SK-N-SH (cell line): ENCODE measurements at regions not wholly inside any gene's neighbourhood (a gene's known extent, or its start where the extent isn't known, plus 50 kb on each side); places are given as distances from the start of the nearest gene placed in this dataset.
A peak's percentile ranks its signal among the peaks of the same experiment; 100 is the strongest.

ENCODE experiments used
- CTCF ChIA-PET: fragments of 300-600, 350-600 bp; formaldehyde crosslinking; extraction: SDS; loops from one replicate; lab custom pipeline; 2021; lab: Yijun Ruan, JAX
- POLR2A ChIA-PET: fragments of 350-600 bp; sonication (Branson Sonifier 250); formaldehyde crosslinking; extraction: SDS; loops from one replicate; lab custom pipeline; 2020; ENCODE audit warnings: antibody characterized with exemption, inconsistent platforms; lab: Yijun Ruan, JAX
- DNase-seq: peaks from one replicate; pipeline ENCODE4 v3.0.0; 2012
- H2AFZ ChIP-seq: fragments of 200-600 bp; sonication (generic); 2 replicates; pipeline ENCODE4 v1.8.1; 2016; ENCODE audit warnings: antibody characterized with exemption, mild to moderate bottlenecking, low read depth
- H3F3A ChIP-seq: fragments of 200-600 bp; sonication (generic); replicated peaks from 2 replicates; pipeline ENCODE3; 2016; ENCODE audit warnings: antibody characterized with exemption, mild to moderate bottlenecking; ENCODE audit not compliant: insufficient read depth
- H3K27ac ChIP-seq, 2 experiments: fragments of 200-500 bp in 1 of 2; fragments of 200-600 bp in 1 of 2; sonication (Bioruptor generic) in 1 of 2; sonication (generic), shearing (Covaris generic) in 1 of 2; 2 replicates each; pipeline versions ENCODE4 v1.5.1 to v1.6.1; 2014 to 2016; ENCODE audit warnings: low read depth in 2 of 2, inconsistent platforms in 1 of 2, low read length in 1 of 2, mild to moderate bottlenecking in 1 of 2, mixed read lengths in 1 of 2
- H3K27me3 ChIP-seq: fragments of 200-600 bp; sonication (generic), shearing (Covaris generic); 2 replicates; pipeline ENCODE4 v1.6.1; 2016; ENCODE audit warnings: mixed run types; ENCODE audit not compliant: insufficient read depth
- H3K36me3 ChIP-seq, 2 experiments: fragments of 200-500 bp in 1 of 2; fragments of 200-600 bp in 1 of 2; sonication (Bioruptor generic) in 1 of 2; sonication (generic) in 1 of 2; replicated peaks in 1 of 2; 2 replicates each; pipeline versions ENCODE3 to v1.5.1; 2014 to 2016; ENCODE audit warnings: low read length in 1 of 2, mild to moderate bottlenecking in 1 of 2; ENCODE audit not compliant: insufficient read depth in 2 of 2, control insufficient read depth in 1 of 2
- H3K4me1 ChIP-seq, 2 experiments: fragments of 200-500 bp in 1 of 2; fragments of 200-600 bp in 1 of 2; sonication (Bioruptor generic) in 1 of 2; sonication (generic), shearing (Covaris generic) in 1 of 2; 2 replicates each; pipeline versions ENCODE4 v1.5.1 to v1.6.1; 2014 to 2016; ENCODE audit warnings: low read depth in 1 of 2, low read length in 1 of 2, mixed run types in 1 of 2; ENCODE audit not compliant: insufficient read depth in 2 of 2, control insufficient read depth in 1 of 2
- H3K4me2 ChIP-seq: fragments of 200-600 bp; sonication (generic), shearing (Covaris generic); 2 replicates; pipeline ENCODE4 v1.6.1; 2017; ENCODE audit warnings: mixed run types
- H3K4me3 ChIP-seq, 2 experiments: fragments of 200-500 bp in 1 of 2; fragments of 200-600 bp in 1 of 2; sonication (Bioruptor generic) in 1 of 2; sonication (generic), shearing (Covaris generic) in 1 of 2; 2 replicates each; pipeline versions ENCODE4 v1.5.1 to v1.8.1; 2014 to 2016; ENCODE audit warnings: low read depth in 2 of 2, inconsistent platforms in 1 of 2, low read length in 1 of 2, mild to moderate bottlenecking in 1 of 2, mixed read lengths in 1 of 2, moderate library complexity in 1 of 2
- H3K79me2 ChIP-seq: fragments of 200-600 bp; sonication (generic); 2 replicates; pipeline ENCODE4 v1.8.1; 2017; ENCODE audit warnings: mild to moderate bottlenecking; ENCODE audit not compliant: insufficient read depth
- H3K9ac ChIP-seq: fragments of 200-600 bp; sonication (generic); 2 replicates; pipeline ENCODE4 v1.6.1; 2017; ENCODE audit warnings: mixed run types
- H3K9me2 ChIP-seq: fragments of 200-600 bp; sonication (generic); 2 replicates; pipeline ENCODE4 v1.6.1; 2017; ENCODE audit warnings: mixed run types
- H3K9me3 ChIP-seq: fragments of 200-600 bp; sonication (generic); 2 replicates; pipeline ENCODE4 v1.6.1; 2017; ENCODE audit warnings: mixed run types, mild to moderate bottlenecking, moderate library complexity
- H4K20me1 ChIP-seq: fragments of 200-600 bp; sonication (generic); 2 replicates; pipeline ENCODE4 v1.6.1; 2017; ENCODE audit warnings: mild to moderate bottlenecking, mixed run types; ENCODE audit not compliant: insufficient read depth
- CHD2 ChIP-seq: fragments of 150-350 bp; IDR thresholded peaks from 2 replicates; pipeline ENCODE4 v1.6.1; 2018; ENCODE audit warnings: low read length; ENCODE audit not compliant: partially characterized antibody
- CTCF ChIP-seq: fragments of 200-600 bp; sonication (generic); IDR thresholded peaks from 2 replicates; pipeline ENCODE4 v1.6.1; 2017; ENCODE audit warnings: antibody characterized with exemption, mild to moderate bottlenecking, moderate library complexity
- FOSL2 ChIP-seq: IDR thresholded peaks from 2 replicates; pipeline ENCODE4 v1.4.0; 2012; ENCODE audit warnings: low read depth, mild to moderate bottlenecking, moderate library complexity, borderline replicate concordance
- REST ChIP-seq: IDR thresholded peaks from 2 replicates; pipeline ENCODE4 v1.6.1; 2012; ENCODE audit warnings: mild to moderate bottlenecking, low read depth, low read length, moderate library complexity
- RFX5 ChIP-seq: IDR thresholded peaks from 2 replicates; pipeline ENCODE4 v1.6.1; 2012; ENCODE audit warnings: mild to moderate bottlenecking, improper control_type of control experiment, low read length
- WGBS: methylation state at CpG from one replicate; pipeline ENCODE4 v1.1.6; 2017; ENCODE audit warnings: low lambda C conversion rate; 5-methylcytosine and 5-hydroxymethylcytosine counted together
- TF ChIP-seq, protein P1 (sequence below): IDR thresholded peaks from 2 replicates; pipeline ENCODE4 v1.4.0; 2012; ENCODE audit warnings: low read depth, borderline replicate concordance
- TF ChIP-seq, protein P2 (sequence below): IDR thresholded peaks from 2 replicates; pipeline ENCODE4 v1.4.0; 2012; ENCODE audit warnings: low read depth, borderline replicate concordance

DNA sequence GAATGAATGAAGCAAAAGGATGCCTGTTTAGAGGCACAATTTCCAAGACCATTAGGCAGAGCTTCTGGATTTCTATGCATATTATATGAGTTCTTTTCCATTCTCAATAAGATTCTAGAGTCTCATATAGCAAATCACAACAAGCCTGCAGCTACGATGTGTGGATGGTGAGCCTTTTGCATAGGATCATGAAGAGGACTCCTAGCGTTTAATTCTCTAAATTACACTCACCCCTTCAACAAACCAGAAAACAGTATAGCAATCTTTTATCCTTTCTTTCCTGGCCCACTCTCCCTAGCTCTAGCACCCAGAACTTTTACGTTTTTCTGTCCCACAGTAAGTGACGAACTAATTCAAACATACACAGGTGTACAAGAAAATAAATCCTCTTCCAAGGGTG is 293.1 kb upstream of the KLHL29 start:
- no peak overlapping the region for H3K4me2 ChIP-seq
- no peaks in the 10 kb centered on the region for H3F3A ChIP-seq
- no peak overlapping the region for H3K4me3 ChIP-seq
- TF ChIP-seq FOSL2 (no peak), RFX5 (no peak), CTCF (no peak)
- TF ChIP-seq, protein P1, sequence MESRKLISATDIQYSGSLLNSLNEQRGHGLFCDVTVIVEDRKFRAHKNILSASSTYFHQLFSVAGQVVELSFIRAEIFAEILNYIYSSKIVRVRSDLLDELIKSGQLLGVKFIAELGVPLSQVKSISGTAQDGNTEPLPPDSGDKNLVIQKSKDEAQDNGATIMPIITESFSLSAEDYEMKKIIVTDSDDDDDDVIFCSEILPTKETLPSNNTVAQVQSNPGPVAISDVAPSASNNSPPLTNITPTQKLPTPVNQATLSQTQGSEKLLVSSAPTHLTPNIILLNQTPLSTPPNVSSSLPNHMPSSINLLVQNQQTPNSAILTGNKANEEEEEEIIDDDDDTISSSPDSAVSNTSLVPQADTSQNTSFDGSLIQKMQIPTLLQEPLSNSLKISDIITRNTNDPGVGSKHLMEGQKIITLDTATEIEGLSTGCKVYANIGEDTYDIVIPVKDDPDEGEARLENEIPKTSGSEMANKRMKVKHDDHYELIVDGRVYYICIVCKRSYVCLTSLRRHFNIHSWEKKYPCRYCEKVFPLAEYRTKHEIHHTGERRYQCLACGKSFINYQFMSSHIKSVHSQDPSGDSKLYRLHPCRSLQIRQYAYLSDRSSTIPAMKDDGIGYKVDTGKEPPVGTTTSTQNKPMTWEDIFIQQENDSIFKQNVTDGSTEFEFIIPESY = no peak
- TF ChIP-seq, protein P2, sequence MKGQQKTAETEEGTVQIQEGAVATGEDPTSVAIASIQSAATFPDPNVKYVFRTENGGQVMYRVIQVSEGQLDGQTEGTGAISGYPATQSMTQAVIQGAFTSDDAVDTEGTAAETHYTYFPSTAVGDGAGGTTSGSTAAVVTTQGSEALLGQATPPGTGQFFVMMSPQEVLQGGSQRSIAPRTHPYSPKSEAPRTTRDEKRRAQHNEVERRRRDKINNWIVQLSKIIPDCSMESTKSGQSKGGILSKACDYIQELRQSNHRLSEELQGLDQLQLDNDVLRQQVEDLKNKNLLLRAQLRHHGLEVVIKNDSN = no peak
- peaks cover 0 to 1% of the 10 kb centered on the region in 2 experiments; a peak in 2 of 4 replicates for H3K4me1 ChIP-seq
- no peaks in the 10 kb centered on the region for H3K79me2 ChIP-seq
- ChIA-PET CTCF (no interaction called here), POLR2A (no interaction called here)
- WGBS = 21% methylated on average over 4 of the region's 4 CpGs
- H4K20me1 ChIP-seq = no peaks in the 10 kb centered on the region
- H3K9me2 ChIP-seq = no peaks in the 10 kb centered on the region
- no peaks in the 10 kb centered on the region for H3K27me3 ChIP-seq
- no peak for DNase-seq
- no peak overlapping the region for H2AFZ ChIP-seq
- H3K36me3 ChIP-seq = no peaks in the 10 kb centered on the region
- H3K9ac ChIP-seq = no peak overlapping the region
- H3K27ac ChIP-seq = no peak overlapping the region
- H3K9me3 ChIP-seq = peaks cover 8% of the 10 kb centered on the region; the same call in 1 of the 2 replicates

DNA sequence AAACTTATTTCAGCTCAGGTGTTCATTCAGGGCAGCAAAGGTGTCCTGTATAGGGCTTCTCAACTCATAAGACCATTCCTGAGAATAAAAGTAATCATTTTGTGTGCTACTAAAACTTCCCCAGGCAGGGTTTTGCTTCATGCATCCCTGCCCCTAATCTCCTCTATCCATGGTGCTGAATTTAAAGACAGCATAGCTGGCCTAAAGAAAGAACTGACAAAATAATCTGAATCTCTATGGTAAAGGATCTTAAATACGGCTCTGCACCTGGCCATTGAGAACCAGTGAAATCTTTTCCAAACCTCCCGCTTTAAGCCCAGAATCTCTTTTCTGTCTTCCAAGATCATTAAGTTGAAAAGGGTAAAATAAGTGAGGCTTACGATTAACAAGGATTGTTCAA is 292.1 kb upstream of the KLHL29 start:
- WGBS = 47% methylated on average over 3 of the region's 3 CpGs
- Histone ChIP-seq H3K36me3 (no peaks in the 10 kb centered on the region), H3K9ac (no peak overlapping the region), H3K27me3 (no peaks in the 10 kb centered on the region), H3K27ac (no peak overlapping the region), H3K9me2 (no peaks in the 10 kb centered on the region), H3K4me2 (no peak overlapping the region), H3K4me1 (peaks cover 0 to 7% of the 10 kb centered on the region in 2 experiments; a peak in 2 of 4 replicates), H3K79me2 (no peaks in the 10 kb centered on the region), H4K20me1 (no peaks in the 10 kb centered on the region), H2AFZ (no peak overlapping the region), H3F3A (no peaks in the 10 kb centered on the region), H3K4me3 (no peak overlapping the region), H3K9me3 (peaks cover 8% of the 10 kb centered on the region; the same call in 1 of the 2 replicates)
- ChIA-PET CTCF (interaction anchor here (0.5 kb wide), 1 partner anchor 147 kb away, joined by 4 read pairs; no protein-coding TSS in a partner anchor), POLR2A (no interaction called here)
- peak; percentile 83; the same call in 1 of the 2 replicates for TF ChIP-seq REST
- no peak for TF ChIP-seq CHD2
- no peak for DNase-seq
